Gastrocnemius medialis (tissue), 4 donors: ENCODE measurements at regions not wholly inside any gene's neighbourhood (a gene's known extent, or its start where the extent isn't known, plus 50 kb on each side); places are given as distances from the start of the nearest gene placed in this dataset.

Experiments
- ATAC-seq, 2 donors: fragments of 150-250 bp; one replicate each; pipeline ENCODE4 v1.9.1; 2016
- DNase-seq, 2 donors: peaks; one replicate each; pipeline ENCODE4 v3.0.0-alpha.2; 2019
- H3K27ac ChIP-seq, 4 donors: fragments of 200-600 bp; sonication (generic); 1 replicate in 1 of 4; 2 replicates in 3 of 4; pipeline ENCODE4 v1.5.1; 2016 to 2018; ENCODE audit warnings: mild to moderate bottlenecking in 2 of 4, moderate library complexity in 1 of 4
- H3K27me3 ChIP-seq, 3 donors: fragments of 200-600 bp; sonication (generic) in 2 of 3; 1 replicate in 1 of 3; 2 replicates in 2 of 3; pipeline versions ENCODE4 v1.5.1 to v1.6.0; 2016 to 2019; ENCODE audit warnings: mild to moderate bottlenecking in 1 of 3, moderate library complexity in 1 of 3
- H3K36me3 ChIP-seq, 2 donors: fragments of 200-600 bp; sonication (generic) in 1 of 2; one replicate each; pipeline ENCODE4 v1.5.1; 2017 to 2018
- H3K4me1 ChIP-seq, 2 donors: fragments of 200-600 bp; sonication (generic) in 1 of 2; one replicate each; pipeline ENCODE4 v1.5.1; 2016 to 2017; ENCODE audit warnings: mild to moderate bottlenecking in 2 of 2
- H3K4me3 ChIP-seq, 4 donors: fragments of 200-600 bp; sonication (generic) in 3 of 4; 1 replicate in 1 of 4; 2 replicates in 3 of 4; pipeline ENCODE4 v1.5.1; 2016 to 2019; ENCODE audit warnings: mild to moderate bottlenecking in 2 of 4
- H3K9me3 ChIP-seq, 3 donors: fragments of 200-600 bp; sonication (generic) in 2 of 3; 1 replicate in 1 of 3; 2 replicates in 2 of 3; pipeline ENCODE4 v1.5.1; 2016 to 2019
- CTCF ChIP-seq, 5 experiments: fragments of 450-650 bp in 3 of 5; fragments of 200-600 bp in 2 of 5; sonication (generic) in 2 of 5; IDR thresholded peaks in 4 of 5; conservative IDR thresholded peaks in 1 of 5; 1 replicate in 4 of 5; 2 replicates in 1 of 5; pipeline ENCODE4 v1.5.1; 2016 to 2019; ENCODE audit warnings: antibody characterized with exemption in 5 of 5, mild to moderate bottlenecking in 3 of 5, moderate library complexity in 3 of 5
- POLR2A ChIP-seq, 2 donors: fragments of 450-650 bp; IDR thresholded peaks; one replicate each; pipeline ENCODE4 v1.6.1; 2017; ENCODE audit warnings: antibody characterized with exemption in 2 of 2, mild to moderate bottlenecking in 2 of 2, moderate library complexity in 2 of 2
- in situ Hi-C, 4 donors: fragments of 200-750 bp; cut with MboI; loops; one replicate each; pipeline versions ENCODE4 v1.15.0 to v1.8.0; 2017; ENCODE audit warnings: low sequenced_read_pairs in 4 of 4
- intact Hi-C: fragments of 100-400 bp; cut with DNase I; formaldehyde crosslinking; loops from one replicate; pipeline ENCODE4 v1.15.1; 2023; ENCODE audit warnings: low total_unique reads

- no peaks in the 10 kb centered on the region for H3K36me3 ChIP-seq
- ATAC-seq (no peak), DNase-seq (no peak)
- no peak for TF ChIP-seq CTCF (IDR thresholded peaks at IDR 0.05 in 4 of 5, conservative IDR thresholded peaks at IDR 0.05 in 1 of 5)
- TF ChIP-seq POLR2A (IDR thresholded peaks at IDR 0.05) = no peak
- no peaks in the 10 kb centered on the region for H3K9me3 ChIP-seq
- intact Hi-C loops (no loop called here), in situ Hi-C loops (no loop called here)
- peaks cover 20 to 32% (median 21%) of the 10 kb centered on the region in 3 donors for H3K27me3 ChIP-seq
- H3K4me1 ChIP-seq = no peaks in the 10 kb centered on the region
- H3K4me3 ChIP-seq = no peak overlapping the region
- H3K27ac ChIP-seq = no peak overlapping the region
These were observed 69.3 kb upstream of the NKX1-1 start for GRCh38 chr4:1475277-1476139.

- in situ Hi-C loops (no loop called here), intact Hi-C loops (no loop called here)
- Histone ChIP-seq H3K4me1 (no peaks in the 10 kb centered on the region), H3K9me3 (no peaks in the 10 kb centered on the region), H3K36me3 (no peaks in the 10 kb centered on the region), H3K27me3 (peaks cover 21 to 42% (median 26%) of the 10 kb centered on the region in 3 donors), H3K4me3 (no peak overlapping the region), H3K27ac (no peak overlapping the region)
- TF ChIP-seq CTCF (IDR thresholded peaks at IDR 0.05 in 4 of 5, conservative IDR thresholded peaks at IDR 0.05 in 1 of 5) (no peak), POLR2A (IDR thresholded peaks at IDR 0.05) (no peak)
- DNase-seq = no peak
- no peak for ATAC-seq
These were observed 68.2 kb upstream of the NKX1-1 start for GRCh38 chr4:1474126-1475090.

- Histone ChIP-seq H3K27me3 (peaks cover 21 to 42% (median 26%) of the 10 kb centered on the region in 3 donors), H3K4me1 (no peaks in the 10 kb centered on the region), H3K27ac (no peak overlapping the region), H3K4me3 (no peak overlapping the region), H3K9me3 (no peaks in the 10 kb centered on the region), H3K36me3 (no peaks in the 10 kb centered on the region)
- DNase-seq = no peak
- ATAC-seq = no peak
- intact Hi-C loops (no loop called here), in situ Hi-C loops (no loop called here)
- TF ChIP-seq CTCF (IDR thresholded peaks at IDR 0.05 in 4 of 5, conservative IDR thresholded peaks at IDR 0.05 in 1 of 5) (no peak), POLR2A (IDR thresholded peaks at IDR 0.05) (no peak)
These were observed 67.5 kb upstream of the NKX1-1 start for GRCh38 chr4:1473718-1474117.

GRCh38 chr4:1472911-1473518, 66.8 kb upstream of the NKX1-1 start:
- ATAC-seq (no peak), DNase-seq (no peak)
- Histone ChIP-seq H3K4me1 (no peaks in the 10 kb centered on the region), H3K4me3 (no peak overlapping the region), H3K9me3 (no peaks in the 10 kb centered on the region), H3K27me3 (peaks cover 21 to 42% (median 26%) of the 10 kb centered on the region in 3 donors), H3K36me3 (no peaks in the 10 kb centered on the region), H3K27ac (no peak overlapping the region)
- intact Hi-C loops (no loop called here), in situ Hi-C loops (no loop called here)
- TF ChIP-seq POLR2A (IDR thresholded peaks at IDR 0.05) = no peak
